Endothelial cell (in vitro differentiated cells): ENCODE measurements at regions not wholly inside any gene's neighbourhood (a gene's known extent, or its start where the extent isn't known, plus 50 kb on each side); places are given as distances from the start of the nearest gene placed in this dataset.

Experiments used
- DNase-seq: peaks from one replicate; pipeline ENCODE4 v3.0.0; 2021; ENCODE audit warnings: low spot score
- H3K27ac Mint-ChIP-seq: one replicate; pipeline ENCODE4 v1.8.0; 2021; ENCODE audit warnings: mixed read lengths, inconsistent platforms; ENCODE audit not compliant: unreplicated experiment
- H3K27me3 Mint-ChIP-seq: one replicate; pipeline ENCODE4 v1.8.0; 2021; ENCODE audit warnings: mild to moderate bottlenecking, moderate library complexity, mixed read lengths, inconsistent platforms; ENCODE audit not compliant: unreplicated experiment
- H3K36me3 Mint-ChIP-seq: one replicate; pipeline ENCODE4 v1.8.0; 2021; ENCODE audit warnings: mild to moderate bottlenecking, low read depth, mixed read lengths, inconsistent platforms; ENCODE audit not compliant: unreplicated experiment
- H3K4me1 Mint-ChIP-seq: one replicate; pipeline ENCODE4 v1.8.0; 2021; ENCODE audit warnings: mild to moderate bottlenecking, mixed read lengths, inconsistent platforms; ENCODE audit not compliant: unreplicated experiment
- H3K4me3 Mint-ChIP-seq: one replicate; pipeline ENCODE4 v1.8.0; 2021; ENCODE audit warnings: mild to moderate bottlenecking, mixed read lengths, inconsistent platforms; ENCODE audit not compliant: unreplicated experiment
- H3K9me3 Mint-ChIP-seq: one replicate; pipeline ENCODE4 v1.8.0; 2021; ENCODE audit warnings: mixed read lengths, inconsistent platforms; ENCODE audit not compliant: unreplicated experiment
- CTCF ChIP-seq: fragments of 200-600 bp; sonication (generic); IDR thresholded peaks from one replicate; pipeline ENCODE4 v1.5.0; 2021; ENCODE audit warnings: antibody characterized with exemption; ENCODE audit not compliant: unreplicated experiment

DNA sequence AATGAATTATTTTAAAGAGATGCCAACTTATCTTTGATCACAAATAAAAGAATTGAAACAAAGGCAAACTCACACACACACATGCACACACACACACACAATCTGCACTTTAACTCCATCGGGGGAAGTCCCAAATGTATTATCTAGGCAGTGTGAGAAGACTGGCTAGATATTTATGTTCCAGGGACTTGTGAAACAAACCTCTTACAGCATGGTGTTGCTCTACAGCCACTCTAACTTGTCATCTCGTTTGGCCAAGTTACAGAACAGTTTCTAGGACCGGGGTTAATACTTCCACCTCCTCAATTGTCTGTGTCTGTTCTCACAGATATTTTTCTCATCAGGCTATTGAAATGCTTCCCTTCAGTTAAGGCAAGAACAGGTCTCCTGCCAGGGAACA, 855.0 kb downstream of the EPHA7 start:
- no peak for TF ChIP-seq CTCF
- peaks cover 7% of the 10 kb centered on the region for H3K4me1 Mint-ChIP-seq
- H3K9me3 Mint-ChIP-seq = no peaks in the 10 kb centered on the region
- no peak overlapping the region for H3K4me3 Mint-ChIP-seq
- no peaks in the 10 kb centered on the region for H3K36me3 Mint-ChIP-seq
- DNase-seq = no peak
- H3K27ac Mint-ChIP-seq = no peak overlapping the region
- H3K27me3 Mint-ChIP-seq = no peaks in the 10 kb centered on the region

GRCh38 chr6:92559611-92560010, 859.7 kb downstream of the EPHA7 start:
- no peak for DNase-seq

GRCh38 chr6:92559003-92559402, 860.4 kb downstream of the EPHA7 start:
- no peak overlapping the region for H3K4me3 Mint-ChIP-seq
- H3K27me3 Mint-ChIP-seq = no peaks in the 10 kb centered on the region
- no peak for TF ChIP-seq CTCF
- no peaks in the 10 kb centered on the region for H3K36me3 Mint-ChIP-seq
- no peak for DNase-seq
- no peaks in the 10 kb centered on the region for H3K9me3 Mint-ChIP-seq
- peaks cover 8% of the 10 kb centered on the region for H3K4me1 Mint-ChIP-seq
- H3K27ac Mint-ChIP-seq = no peak overlapping the region

More at GRCh38 chr6:92559611-92560010, 859.7 kb downstream of the EPHA7 start:
- peaks cover 8% of the 10 kb centered on the region for H3K4me1 Mint-ChIP-seq
- no peak for TF ChIP-seq CTCF
- H3K4me3 Mint-ChIP-seq = no peak overlapping the region
- no peaks in the 10 kb centered on the region for H3K36me3 Mint-ChIP-seq
- no peaks in the 10 kb centered on the region for H3K9me3 Mint-ChIP-seq
- H3K27me3 Mint-ChIP-seq = no peaks in the 10 kb centered on the region
- no peak overlapping the region for H3K27ac Mint-ChIP-seq

DNA sequence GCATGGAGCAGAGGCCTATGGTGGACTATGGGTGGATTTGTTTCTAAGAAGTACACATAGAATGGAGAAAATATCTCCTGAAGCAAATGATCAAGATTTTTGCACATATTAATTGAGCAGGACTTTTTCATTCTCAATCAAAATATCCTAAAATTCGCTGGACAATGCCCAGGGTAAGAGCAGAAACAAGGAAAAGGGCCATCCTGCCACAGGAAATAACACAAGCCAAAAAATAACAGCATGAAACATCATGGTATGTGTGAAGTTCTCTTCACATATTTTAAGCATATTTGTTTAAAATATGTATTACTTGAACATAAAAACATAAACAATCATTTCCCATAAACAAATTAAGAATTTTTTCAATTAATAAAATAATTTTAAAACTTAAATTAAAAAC, 868.9 kb downstream of the EPHA7 start:
- no peak for DNase-seq
- Mint-ChIP-seq H3K27me3 (no peaks in the 10 kb centered on the region), H3K9me3 (no peaks in the 10 kb centered on the region), H3K36me3 (peaks cover 11% of the 10 kb centered on the region), H3K4me1 (peaks cover 26% of the 10 kb centered on the region), H3K27ac (peak overlapping the region; percentile 90), H3K4me3 (no peak overlapping the region)
- no peak for TF ChIP-seq CTCF

GRCh38 chr6:92545861-92546260, 873.5 kb downstream of the EPHA7 start:
- H3K27me3 Mint-ChIP-seq = no peaks in the 10 kb centered on the region
- peaks cover 34% of the 10 kb centered on the region for H3K4me1 Mint-ChIP-seq
- DNase-seq = no peak
- H3K36me3 Mint-ChIP-seq = peaks cover 11% of the 10 kb centered on the region
- H3K9me3 Mint-ChIP-seq = no peaks in the 10 kb centered on the region
- peak overlapping the region; percentile 57 for H3K4me3 Mint-ChIP-seq
- peak overlapping the region; percentile 99 for H3K27ac Mint-ChIP-seq
- TF ChIP-seq CTCF = no peak
